ENCODE measurements at regions not wholly inside any gene's neighbourhood (a gene's known extent, or its start where the extent isn't known, plus 50 kb on each side); places are given as distances from the start of the nearest gene placed in this dataset.
"Not testable (repeated sequence)": the region's sequence is repeated elsewhere in the genome, so short reads cannot be mapped to it uniquely, and the experiment has no call there.

- no peak for DNase-seq (ENCODE audit: low spot score)
Measured at GRCh38 chr5:174491265-174491664, 233.1 kb upstream of the MSX2 start.

GRCh38 chr5:174491761-174492350, 232.5 kb upstream of the MSX2 start:
- no peak for DNase-seq (ENCODE audit: low spot score)

GRCh38 chr5:174493530-174493929, 230.9 kb upstream of the MSX2 start:
- DNase-seq (ENCODE audit: low spot score) = no peak

- DNase-seq (ENCODE audit: low spot score) = not testable (repeated sequence)
Measured at GRCh38 chr5:174497939-174498338, 226.4 kb upstream of the MSX2 start.

GRCh38 chr5:174498575-174498974, 225.8 kb upstream of the MSX2 start:
- DNase-seq (ENCODE audit: low spot score) = not testable (repeated sequence)

GRCh38 chr5:174500636-174501035, 223.7 kb upstream of the MSX2 start:
- no peak for DNase-seq (ENCODE audit: low spot score)

- no peak for DNase-seq (ENCODE audit: low spot score)
Measured at GRCh38 chr5:174501461-174502069, 222.8 kb upstream of the MSX2 start.

GRCh38 chr5:174503086-174503460, 221.3 kb upstream of the MSX2 start:
- no peak for DNase-seq (ENCODE audit: low spot score)

GRCh38 chr5:174503461-174504265, 220.7 kb upstream of the MSX2 start:
- DNase-seq (ENCODE audit: low spot score) = no peak

GRCh38 chr5:174504266-174504726, 220.1 kb upstream of the MSX2 start:
- no peak for DNase-seq (ENCODE audit: low spot score)

- DNase-seq (ENCODE audit: low spot score) = no peak
Measured at GRCh38 chr5:174505621-174506020, 218.8 kb upstream of the MSX2 start.

- not testable (repeated sequence) for DNase-seq (ENCODE audit: low spot score)
Measured at GRCh38 chr5:174510782-174511453, 213.5 kb upstream of the MSX2 start.

- DNase-seq (ENCODE audit: low spot score) = no peak
Measured at GRCh38 chr5:174511714-174512253, 212.6 kb upstream of the MSX2 start.

GRCh38 chr5:174514325-174514724, 210.1 kb upstream of the MSX2 start:
- no peak for DNase-seq (ENCODE audit: low spot score)

- no peak for DNase-seq (ENCODE audit: low spot score)
Measured at GRCh38 chr5:174514983-174515394, 209.4 kb upstream of the MSX2 start.

GRCh38 chr5:174516741-174517140, 207.6 kb upstream of the MSX2 start:
- no peak for DNase-seq (ENCODE audit: low spot score)

GRCh38 chr5:174518512-174518911, 205.9 kb upstream of the MSX2 start:
- DNase-seq (ENCODE audit: low spot score) = no peak

GRCh38 chr5:174520420-174521396, 203.7 kb upstream of the MSX2 start:
- no peak for DNase-seq (ENCODE audit: low spot score)

- DNase-seq (ENCODE audit: low spot score) = no peak
Measured at GRCh38 chr5:174521449-174521848, 202.9 kb upstream of the MSX2 start.

- DNase-seq (ENCODE audit: low spot score) = no peak
Measured at GRCh38 chr5:174522480-174523260, 201.7 kb upstream of the MSX2 start.
